CD14-positive monocyte (primary cell): ENCODE measurements at regions not wholly inside any gene's neighbourhood (a gene's known extent, or its start where the extent isn't known, plus 50 kb on each side); places are given as distances from the start of the nearest gene placed in this dataset.
A peak's percentile ranks its signal among the peaks of the same experiment; 100 is the strongest.

Source experiments
- DNase-seq, 3 donors: peaks; one replicate each; pipeline ENCODE4 v3.0.0-alpha.2; 2011 to 2022
- H2AFZ ChIP-seq: 2 replicates; pipeline ENCODE4 v1.6.0; 2012; ENCODE audit warnings: mild to moderate bottlenecking, low read depth, low read length, inconsistent platforms; ENCODE audit not compliant: insufficient read depth, poor library complexity, severe bottlenecking
- H3K27ac ChIP-seq, 2 donors: 1 replicate in 1 of 2; 2 replicates in 1 of 2; pipeline ENCODE4 v1.5.1; 2012 to 2013; ENCODE audit warnings: low read length in 2 of 2, control low read depth in 1 of 2, inconsistent platforms in 1 of 2, low read depth in 1 of 2, mild to moderate bottlenecking in 1 of 2
- H3K27me3 ChIP-seq, 2 donors: one replicate each; pipeline versions ENCODE4 v1.6.0 to v1.6.1; 2011 to 2013; ENCODE audit warnings: low read length in 2 of 2; ENCODE audit not compliant: control insufficient read depth in 2 of 2, insufficient read depth in 2 of 2
- H3K36me3 ChIP-seq, 2 donors: replicated peaks in 1 of 2; 1 replicate in 1 of 2; 2 replicates in 1 of 2; pipeline versions ENCODE4 v1.5.1 to v1.6.1; 2012 to 2013; ENCODE audit warnings: low read length in 2 of 2, control low read depth in 1 of 2, inconsistent platforms in 1 of 2, mild to moderate bottlenecking in 1 of 2; ENCODE audit not compliant: insufficient read depth in 2 of 2, control insufficient read depth in 1 of 2
- H3K4me1 ChIP-seq, 2 donors: 1 replicate in 1 of 2; 2 replicates in 1 of 2; pipeline versions ENCODE4 v1.5.1 to v1.6.1; 2012 to 2013; ENCODE audit warnings: low read length in 2 of 2, control low read depth in 1 of 2, inconsistent platforms in 1 of 2, mild to moderate bottlenecking in 1 of 2, moderate library complexity in 1 of 2; ENCODE audit not compliant: insufficient read depth in 2 of 2, control insufficient read depth in 1 of 2
- H3K4me2 ChIP-seq: replicated peaks from 2 replicates; pipeline ENCODE3; 2012; ENCODE audit warnings: low read length, moderate library complexity, mild to moderate bottlenecking; ENCODE audit not compliant: poor library complexity, severe bottlenecking; ENCODE audit errors: extremely low read depth
- H3K4me3 ChIP-seq, 3 experiments: fragments of 200-600 bp in 1 of 3; sonication (generic) in 1 of 3; replicated peaks in 1 of 3; 1 replicate in 2 of 3; 2 replicates in 1 of 3; pipeline ENCODE4 v1.5.1; 2011 to 2013; ENCODE audit warnings: low read length in 3 of 3, mild to moderate bottlenecking in 3 of 3, control low read depth in 2 of 3, low read depth in 2 of 3, inconsistent platforms in 1 of 3, moderate library complexity in 1 of 3
- H3K79me2 ChIP-seq: 2 replicates; pipeline ENCODE4 v1.6.0; 2012; ENCODE audit warnings: mild to moderate bottlenecking, control low read depth, inconsistent platforms, low read length, moderate library complexity; ENCODE audit not compliant: insufficient read depth
- H3K9ac ChIP-seq: 2 replicates; pipeline ENCODE4 v1.6.0; 2017; ENCODE audit warnings: low read length, mild to moderate bottlenecking; ENCODE audit not compliant: insufficient read depth, poor library complexity, severe bottlenecking
- H3K9me3 ChIP-seq, 2 donors: replicated peaks in 1 of 2; 1 replicate in 1 of 2; 2 replicates in 1 of 2; pipeline versions ENCODE4 v1.5.1 to v1.6.1; 2012 to 2013; ENCODE audit warnings: low read length in 2 of 2, control low read depth in 1 of 2; ENCODE audit not compliant: control insufficient read depth in 1 of 2, insufficient read depth in 1 of 2
- H4K20me1 ChIP-seq: 2 replicates; pipeline ENCODE4 v1.6.0; 2012; ENCODE audit warnings: mild to moderate bottlenecking, low read length, control low read depth, moderate library complexity; ENCODE audit not compliant: insufficient read depth
- H3K27ac Mint-ChIP-seq, 7 donors: one replicate each; pipeline ENCODE4 v1.8.0; 2020; ENCODE audit warnings: mild to moderate bottlenecking in 7 of 7, mixed read lengths in 7 of 7, moderate library complexity in 6 of 7, inconsistent platforms in 2 of 7
- H3K27me3 Mint-ChIP-seq, 3 donors: one replicate each; pipeline ENCODE4 v1.8.0; 2021 to 2022; ENCODE audit warnings: low read depth in 3 of 3, mild to moderate bottlenecking in 3 of 3, mixed read lengths in 3 of 3, moderate library complexity in 3 of 3, inconsistent platforms in 1 of 3
- H3K36me3 Mint-ChIP-seq, 2 donors: one replicate each; pipeline ENCODE4 v1.8.0; 2020; ENCODE audit warnings: mixed read lengths in 2 of 2, inconsistent platforms in 1 of 2, mild to moderate bottlenecking in 1 of 2
- H3K4me1 Mint-ChIP-seq: one replicate; pipeline ENCODE4 v1.8.0; 2020; ENCODE audit warnings: mild to moderate bottlenecking, mixed read lengths
- H3K4me3 Mint-ChIP-seq, 2 donors: one replicate each; pipeline ENCODE4 v1.8.0; 2020; ENCODE audit warnings: mild to moderate bottlenecking in 2 of 2, mixed read lengths in 2 of 2, moderate library complexity in 1 of 2
- H3K9me3 Mint-ChIP-seq, 7 donors: one replicate each; pipeline ENCODE4 v1.8.0; 2020 to 2022; ENCODE audit warnings: mixed read lengths in 7 of 7, mild to moderate bottlenecking in 6 of 7, moderate library complexity in 6 of 7, inconsistent platforms in 2 of 7
- CTCF ChIP-seq: fragments of 200-600 bp; IDR thresholded peaks from one replicate; pipeline ENCODE4 v1.8.0; 2022; ENCODE audit warnings: antibody characterized with exemption, mild to moderate bottlenecking
- WGBS: methylation state at CpG from one replicate; pipeline ENCODE4 v1.1.5; 2013; ENCODE audit warnings: missing lambda C conversion rate; ENCODE audit not compliant: insufficient coverage; 5-methylcytosine and 5-hydroxymethylcytosine counted together
- intact Hi-C, 2 donors: fragments of 100-400 bp; cut with micrococcal nuclease; formaldehyde crosslinking; loops; one replicate each; pipeline versions ENCODE4 v1.15.0 to v1.15.1; 2023

- intact Hi-C loops: no loop called here
- no peak overlapping the region for H3K27ac Mint-ChIP-seq
- no peaks in the 10 kb centered on the region for H3K36me3 Mint-ChIP-seq
- no peaks in the 10 kb centered on the region for H4K20me1 ChIP-seq
- peaks cover 16% of the 10 kb centered on the region for H3K4me1 Mint-ChIP-seq
- H3K79me2 ChIP-seq: no peaks in the 10 kb centered on the region
- H3K4me3 ChIP-seq: no peak overlapping the region
- no peak overlapping the region for H3K4me2 ChIP-seq
- no peaks in the 10 kb centered on the region for H3K36me3 ChIP-seq
- peaks cover 0 to 3% (median 0%) of the 10 kb centered on the region in 3 donors for H3K27me3 Mint-ChIP-seq
- no peaks in the 10 kb centered on the region for H3K9me3 ChIP-seq
- H3K9ac ChIP-seq: no peak overlapping the region
- H3K9me3 Mint-ChIP-seq: peaks cover 0 to 9% (median 1%) of the 10 kb centered on the region in 7 donors
- no peak for TF ChIP-seq CTCF
- no peaks in the 10 kb centered on the region for H3K27me3 ChIP-seq
- no peak overlapping the region for H3K27ac ChIP-seq
- H2AFZ ChIP-seq: no peak overlapping the region
- H3K4me1 ChIP-seq: peaks cover 11 to 14% of the 10 kb centered on the region in 2 donors
- 94% methylated on average over 2 of the region's 6 CpGs for WGBS
- DNase-seq: no peak
- H3K4me3 Mint-ChIP-seq: no peak overlapping the region
Observed at GRCh38 chr2:16051841-16052564, 111.7 kb downstream of the MYCN start.

GRCh38 chr2:16050908-16051489 lies 110.6 kb downstream of the MYCN start:
- Mint-ChIP-seq H3K27ac (peak overlapping the region in 1 of 7 donors; percentile 43), H3K4me1 (peaks cover 7% of the 10 kb centered on the region), H3K27me3 (peaks cover 0 to 2% (median 0%) of the 10 kb centered on the region in 3 donors), H3K36me3 (no peaks in the 10 kb centered on the region), H3K4me3 (no peak overlapping the region), H3K9me3 (peaks cover 0 to 9% (median 1%) of the 10 kb centered on the region in 7 donors)
- Histone ChIP-seq H4K20me1 (no peaks in the 10 kb centered on the region), H3K79me2 (no peaks in the 10 kb centered on the region), H3K4me2 (no peak overlapping the region), H3K4me1 (peaks cover 5 to 7% of the 10 kb centered on the region in 2 donors), H3K9ac (no peak overlapping the region), H3K36me3 (no peaks in the 10 kb centered on the region), H2AFZ (no peak overlapping the region), H3K4me3 (no peak overlapping the region), H3K27ac (no peak overlapping the region), H3K27me3 (no peaks in the 10 kb centered on the region), H3K9me3 (no peaks in the 10 kb centered on the region)
- TF ChIP-seq CTCF: no peak
- no peak for DNase-seq
- intact Hi-C loops: no loop called here
- WGBS: 96% methylated on average over 9 of the region's 11 CpGs
